Mesendoderm (in vitro differentiated cells): ENCODE measurements at regions not wholly inside any gene's neighbourhood (a gene's known extent, or its start where the extent isn't known, plus 50 kb on each side); places are given as distances from the start of the nearest gene placed in this dataset.

Experiments
- DNase-seq: peaks from one replicate; pipeline ENCODE4 v3.0.0; 2013
- H2AK5ac ChIP-seq: 2 replicates; pipeline ENCODE4 v1.6.1; 2013; ENCODE audit warnings: low read length, inconsistent platforms
- H2BK120ac ChIP-seq: 2 replicates; pipeline ENCODE4 v1.6.1; 2013; ENCODE audit warnings: low read depth, mild to moderate bottlenecking, low read length, moderate library complexity, mixed read lengths
- H2BK15ac ChIP-seq: replicated peaks from 2 replicates; pipeline ENCODE4 v1.6.1; 2013; ENCODE audit warnings: low read depth, mild to moderate bottlenecking, moderate library complexity
- H2BK5ac ChIP-seq: 2 replicates; pipeline ENCODE4 v1.6.1; 2013; ENCODE audit warnings: low read length, inconsistent platforms
- H3K18ac ChIP-seq: 2 replicates; pipeline ENCODE4 v1.6.1; 2013; ENCODE audit warnings: mild to moderate bottlenecking, low read length, mixed read lengths
- H3K23ac ChIP-seq: one replicate; pipeline ENCODE4 v1.6.1; 2013; ENCODE audit warnings: low read length
- H3K27ac ChIP-seq: 2 replicates; pipeline ENCODE4 v1.5.1; 2013; ENCODE audit warnings: low read depth, mild to moderate bottlenecking, inconsistent platforms, low read length, moderate library complexity
- H3K27me3 ChIP-seq: 2 replicates; pipeline ENCODE4 v1.6.1; 2013; ENCODE audit warnings: low read length, control low read depth, mild to moderate bottlenecking, inconsistent platforms; ENCODE audit not compliant: insufficient read depth, poor library complexity
- H3K36me3 ChIP-seq: 2 replicates; pipeline ENCODE4 v1.6.1; 2013; ENCODE audit warnings: low read length, inconsistent platforms; ENCODE audit not compliant: control insufficient read depth, insufficient read depth
- H3K4ac ChIP-seq: one replicate; pipeline ENCODE4 v1.6.1; 2013; ENCODE audit warnings: low read depth, mild to moderate bottlenecking, low read length, moderate library complexity
- H3K4me1 ChIP-seq: 2 replicates; pipeline ENCODE4 v1.6.1; 2013; ENCODE audit warnings: low read depth, low read length, inconsistent platforms; ENCODE audit not compliant: control insufficient read depth
- H3K4me2 ChIP-seq: 2 replicates; pipeline ENCODE4 v1.6.1; 2013; ENCODE audit warnings: low read length
- H3K4me3 ChIP-seq: 2 replicates; pipeline ENCODE4 v1.5.1; 2013; ENCODE audit warnings: mild to moderate bottlenecking, low read length
- H3K56ac ChIP-seq: one replicate; pipeline ENCODE4 v1.6.1; 2013; ENCODE audit warnings: low read length
- H3K79me1 ChIP-seq: 2 replicates; pipeline ENCODE4 v1.6.1; 2013; ENCODE audit warnings: low read length, inconsistent platforms
- H3K79me2 ChIP-seq: 2 replicates; pipeline ENCODE4 v1.6.1; 2013; ENCODE audit warnings: mild to moderate bottlenecking, low read length; ENCODE audit not compliant: control insufficient read depth, insufficient read depth
- H3K9ac ChIP-seq: 2 replicates; pipeline ENCODE4 v1.6.1; 2013; ENCODE audit warnings: low read length, inconsistent platforms
- H4K5ac ChIP-seq: one replicate; pipeline ENCODE4 v1.6.1; 2013; ENCODE audit warnings: low read length
- H4K8ac ChIP-seq: one replicate; pipeline ENCODE4 v1.6.1; 2013; ENCODE audit warnings: low read depth, mild to moderate bottlenecking, control low read depth, low read length, moderate library complexity
- WGBS: extraction: QIAGEN DNeasy Blood & Tissue Kit; methylation state at CpG from one replicate; pipeline ENCODE4 v1.1.7; 2013; ENCODE audit warnings: low lambda C conversion rate, missing lambda C conversion rate; ENCODE audit not compliant: insufficient coverage; ENCODE audit errors: extremely low coverage; 5-methylcytosine and 5-hydroxymethylcytosine counted together

- no peaks in the 10 kb centered on the region for H3K36me3 ChIP-seq
- H3K18ac ChIP-seq, result no peak overlapping the region
- no peak overlapping the region for H4K8ac ChIP-seq
- H3K27me3 ChIP-seq, result no peaks in the 10 kb centered on the region
- H3K79me2 ChIP-seq, result no peaks in the 10 kb centered on the region
- no peak overlapping the region for H3K4me3 ChIP-seq
- no peak overlapping the region for H3K23ac ChIP-seq
- no peak overlapping the region for H4K5ac ChIP-seq
- H3K4ac ChIP-seq, result no peak overlapping the region
- H2BK15ac ChIP-seq, result no peak overlapping the region
- H2AK5ac ChIP-seq, result no peak overlapping the region
- no CpG with 5 or more reads among the region's 1 CpG for WGBS
- no peak overlapping the region for H3K4me2 ChIP-seq
- H3K4me1 ChIP-seq, result no peaks in the 10 kb centered on the region
- H2BK120ac ChIP-seq, result no peak overlapping the region
- H3K27ac ChIP-seq, result no peak overlapping the region
- H3K9ac ChIP-seq, result no peak overlapping the region
- DNase-seq, result no peak
- H2BK5ac ChIP-seq, result no peak overlapping the region
- H3K79me1 ChIP-seq, result no peaks in the 10 kb centered on the region
- no peak overlapping the region for H3K56ac ChIP-seq
Observed at GRCh38 chr9:109941771-109942170, 161.8 kb downstream of the PALM2AKAP2 start.

- Histone ChIP-seq H4K5ac (no peak overlapping the region), H3K4ac (no peak overlapping the region), H2BK15ac (no peak overlapping the region), H3K4me3 (no peak overlapping the region), H3K36me3 (no peaks in the 10 kb centered on the region), H3K4me1 (no peaks in the 10 kb centered on the region), H3K18ac (no peak overlapping the region), H3K56ac (no peak overlapping the region), H3K79me2 (no peaks in the 10 kb centered on the region), H2AK5ac (no peak overlapping the region), H3K4me2 (no peak overlapping the region), H2BK5ac (no peak overlapping the region), H3K9ac (no peak overlapping the region), H3K79me1 (no peaks in the 10 kb centered on the region), H2BK120ac (no peak overlapping the region), H3K23ac (no peak overlapping the region), H4K8ac (no peak overlapping the region), H3K27me3 (no peaks in the 10 kb centered on the region), H3K27ac (no peak overlapping the region)
- DNase-seq, result no peak
- no CpG with 5 or more reads among the region's 1 CpG for whole genome bisulfite sequencing
Observed at GRCh38 chr9:109945573-109945972, 165.6 kb downstream of the PALM2AKAP2 start.

GRCh38 chr9:109948453-109948852, 168.5 kb downstream of the PALM2AKAP2 start:
- no peak overlapping the region for H3K9ac ChIP-seq
- H3K56ac ChIP-seq, result no peak overlapping the region
- H2BK5ac ChIP-seq, result no peak overlapping the region
- H3K18ac ChIP-seq, result no peak overlapping the region
- no peak for DNase-seq
- no peak overlapping the region for H2AK5ac ChIP-seq
- no peaks in the 10 kb centered on the region for H3K4me1 ChIP-seq
- H3K23ac ChIP-seq, result no peak overlapping the region
- no peak overlapping the region for H3K4ac ChIP-seq
- H3K27ac ChIP-seq, result no peak overlapping the region
- H3K79me1 ChIP-seq, result no peaks in the 10 kb centered on the region
- no CpG with 5 or more reads among the region's 1 CpG for WGBS
- H3K4me2 ChIP-seq, result no peak overlapping the region
- H3K27me3 ChIP-seq, result no peaks in the 10 kb centered on the region
- H3K4me3 ChIP-seq, result no peak overlapping the region
- H3K36me3 ChIP-seq, result no peaks in the 10 kb centered on the region
- H4K5ac ChIP-seq, result no peak overlapping the region
- no peaks in the 10 kb centered on the region for H3K79me2 ChIP-seq
- no peak overlapping the region for H2BK15ac ChIP-seq
- no peak overlapping the region for H2BK120ac ChIP-seq
- H4K8ac ChIP-seq, result no peak overlapping the region

- no peak overlapping the region for H2BK15ac ChIP-seq
- no peaks in the 10 kb centered on the region for H3K36me3 ChIP-seq
Observed at GRCh38 chr9:109950710-109951443, 170.9 kb downstream of the PALM2AKAP2 start.

GRCh38 chr9:109953300-109953699, 173.3 kb downstream of the PALM2AKAP2 start:
- H3K4me2 ChIP-seq, result no peak overlapping the region
- H3K4me1 ChIP-seq, result no peaks in the 10 kb centered on the region
- H3K36me3 ChIP-seq, result no peaks in the 10 kb centered on the region
- no peak overlapping the region for H3K9ac ChIP-seq
- no peaks in the 10 kb centered on the region for H3K79me2 ChIP-seq
- no peak overlapping the region for H3K4ac ChIP-seq
- no peak overlapping the region for H3K27ac ChIP-seq
- no peak overlapping the region for H3K23ac ChIP-seq
- H3K4me3 ChIP-seq, result no peak overlapping the region
- H3K79me1 ChIP-seq, result no peaks in the 10 kb centered on the region
- no peak for DNase-seq
- H2BK5ac ChIP-seq, result no peak overlapping the region
- H2AK5ac ChIP-seq, result no peak overlapping the region
- no peak overlapping the region for H2BK15ac ChIP-seq
- H3K18ac ChIP-seq, result no peak overlapping the region
- no peak overlapping the region for H4K5ac ChIP-seq
- H3K56ac ChIP-seq, result no peak overlapping the region
- no CpG with 5 or more reads among the region's 5 CpGs for WGBS
- no peak overlapping the region for H2BK120ac ChIP-seq
- H3K27me3 ChIP-seq, result no peaks in the 10 kb centered on the region
- H4K8ac ChIP-seq, result no peak overlapping the region

More at GRCh38 chr9:109950710-109951443, 170.9 kb downstream of the PALM2AKAP2 start:
- Histone ChIP-seq H4K5ac (no peak overlapping the region), H2BK120ac (no peak overlapping the region), H3K79me1 (no peaks in the 10 kb centered on the region), H3K79me2 (no peaks in the 10 kb centered on the region), H3K27ac (no peak overlapping the region), H3K27me3 (no peaks in the 10 kb centered on the region), H2AK5ac (no peak overlapping the region), H3K56ac (no peak overlapping the region), H4K8ac (no peak overlapping the region), H2BK5ac (no peak overlapping the region), H3K18ac (no peak overlapping the region), H3K4me1 (no peaks in the 10 kb centered on the region), H3K23ac (no peak overlapping the region), H3K4me3 (no peak overlapping the region), H3K9ac (no peak overlapping the region), H3K4ac (no peak overlapping the region), H3K4me2 (no peak overlapping the region)
- DNase-seq, result peak; percentile 53
- no CpG with 5 or more reads among the region's 7 CpGs for WGBS
